NCI-H748 treated with DMSO at 0.1 percent for 48 hours (cell line): ENCODE measurements at regions not wholly inside any gene's neighbourhood (a gene's known extent, or its start where the extent isn't known, plus 50 kb on each side); places are given as distances from the start of the nearest gene placed in this dataset.
"Not testable (repeated sequence)": the region's sequence is repeated elsewhere in the genome, so short reads cannot be mapped to it uniquely, and the experiment has no call there.

Experiments used
- DNase-seq: peaks from one replicate; lab custom pipeline; 2025; lab: John Stamatoyannopoulos, UW

- no peak for DNase-seq
Measured at GRCh38 chr6:84581494-84582259, 182.7 kb downstream of the TBX18 start.

- DNase-seq = no peak
Measured at GRCh38 chr6:84579404-84579803, 185.0 kb downstream of the TBX18 start.

DNA sequence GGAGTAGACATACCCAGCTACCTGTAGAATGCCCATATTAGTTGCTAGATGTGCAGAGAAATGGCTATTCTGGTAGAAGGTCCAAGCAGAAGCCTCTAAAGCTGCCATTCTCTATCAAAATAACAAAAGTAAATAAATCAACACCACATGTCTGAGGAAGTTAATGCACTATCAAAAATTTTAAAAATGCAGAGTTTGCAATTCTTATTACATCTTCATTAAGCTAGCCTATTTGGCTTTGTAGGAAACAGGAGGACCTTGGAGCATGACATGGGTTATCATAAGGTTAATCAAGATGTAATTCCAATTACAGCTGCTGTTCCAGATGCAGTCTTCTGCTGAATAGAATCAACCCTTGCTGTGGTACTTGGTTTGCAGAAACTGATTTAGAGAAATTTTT is 188.4 kb downstream of the TBX18 start:
- no peak for DNase-seq

- peak; percentile 57 for DNase-seq
Measured at GRCh38 chr6:84575264-84575663, 189.1 kb downstream of the TBX18 start.

DNA sequence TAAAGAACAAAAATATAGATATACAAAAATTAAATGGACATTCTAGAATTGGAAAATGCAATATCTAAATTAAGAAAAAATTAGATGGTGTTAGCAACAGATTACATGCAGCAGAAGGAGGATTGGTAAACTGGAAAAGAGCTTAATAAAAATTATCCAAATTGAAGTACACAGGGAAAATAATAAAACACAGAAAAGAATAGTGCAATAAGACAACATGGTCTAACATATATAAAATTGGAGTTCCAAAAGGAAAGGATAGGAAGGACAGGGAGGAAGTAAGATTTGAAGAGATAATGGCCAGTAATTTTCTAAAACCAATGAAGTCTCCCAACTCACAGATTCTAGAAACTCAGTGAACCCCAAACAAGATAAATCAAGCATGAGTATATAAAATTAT is 194.5 kb downstream of the TBX18 start:
- DNase-seq = no peak

- no peak for DNase-seq
Measured at GRCh38 chr6:84568971-84569370, 195.4 kb downstream of the TBX18 start.

- not testable (repeated sequence) for DNase-seq
Measured at GRCh38 chr6:84565718-84566117, 198.7 kb downstream of the TBX18 start.

- DNase-seq = no peak
Measured at GRCh38 chr6:84560436-84561390, 203.7 kb downstream of the TBX18 start.

DNA sequence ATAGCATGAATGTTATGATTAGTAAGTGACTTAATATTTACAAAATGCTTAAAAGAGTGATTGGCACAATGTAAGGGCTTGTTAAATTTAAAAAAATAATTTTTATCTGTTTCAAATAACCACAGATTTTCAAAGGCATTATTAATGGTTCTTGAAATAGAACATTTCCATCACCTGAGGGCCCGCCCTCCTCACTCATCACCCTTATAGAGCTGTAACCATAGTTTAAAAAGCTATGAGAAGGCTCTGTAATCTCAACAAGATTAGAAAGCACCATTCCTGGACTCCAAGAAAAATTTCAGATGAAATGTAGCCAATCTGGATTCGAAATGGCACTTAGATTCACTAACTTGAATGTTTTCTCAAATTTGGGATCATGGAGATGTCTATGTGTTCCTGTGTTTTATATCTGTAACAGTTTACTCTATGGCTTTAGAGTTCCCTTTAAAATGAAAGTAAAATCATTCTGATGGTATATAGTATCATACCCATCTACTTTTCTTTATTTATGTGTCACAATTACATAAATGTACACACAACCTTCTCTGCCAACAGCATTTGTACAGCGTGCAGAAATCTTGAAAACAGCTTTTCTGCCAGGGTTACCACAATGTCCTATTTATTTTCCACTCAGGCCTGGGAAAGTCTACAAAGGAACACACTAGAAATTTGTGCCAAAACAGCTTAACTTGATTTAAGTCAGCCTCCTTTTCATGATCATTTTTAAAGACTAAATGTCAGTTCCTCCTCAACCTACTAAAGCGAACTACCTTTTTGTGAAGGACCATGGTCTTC is 207.7 kb downstream of the TBX18 start:
- no peak for DNase-seq

DNA sequence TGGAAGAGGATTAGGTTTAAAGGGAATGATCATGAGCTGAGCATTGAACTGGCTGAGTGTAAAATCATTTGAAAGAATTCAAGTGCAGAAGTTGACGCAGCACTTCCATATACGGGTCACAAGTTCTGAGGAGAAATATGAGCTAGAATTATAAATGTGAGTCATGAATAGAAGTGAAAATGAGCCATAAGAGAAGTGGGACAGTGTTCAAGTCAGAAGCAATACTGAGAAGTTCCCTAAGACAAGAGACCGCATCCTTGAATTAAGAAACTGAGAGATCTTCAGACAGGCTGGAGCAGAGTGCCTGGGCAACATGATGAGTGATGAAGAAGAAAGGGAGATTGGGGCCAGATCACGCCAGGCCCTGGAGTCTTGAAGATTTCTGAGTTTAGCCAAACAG is 209.7 kb downstream of the TBX18 start:
- no peak for DNase-seq

DNA sequence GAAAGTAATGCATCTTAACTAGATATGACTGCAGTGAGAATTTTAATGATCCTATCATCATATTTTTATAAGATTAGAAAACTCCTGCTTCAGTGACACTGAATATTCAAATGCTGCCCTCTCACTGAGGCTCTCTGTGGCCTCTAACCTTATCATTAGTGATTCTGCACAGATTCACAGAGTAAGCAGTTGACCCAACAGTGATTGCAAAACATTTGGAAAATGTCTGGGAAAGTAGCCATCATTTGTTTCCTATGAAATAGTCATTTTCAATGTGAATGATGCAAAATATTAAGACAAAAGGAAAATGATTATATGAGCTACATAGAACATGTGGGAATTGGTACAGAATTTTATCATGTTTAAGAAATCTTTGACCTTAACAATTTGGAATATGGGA is 210.3 kb downstream of the TBX18 start:
- no peak for DNase-seq

DNA sequence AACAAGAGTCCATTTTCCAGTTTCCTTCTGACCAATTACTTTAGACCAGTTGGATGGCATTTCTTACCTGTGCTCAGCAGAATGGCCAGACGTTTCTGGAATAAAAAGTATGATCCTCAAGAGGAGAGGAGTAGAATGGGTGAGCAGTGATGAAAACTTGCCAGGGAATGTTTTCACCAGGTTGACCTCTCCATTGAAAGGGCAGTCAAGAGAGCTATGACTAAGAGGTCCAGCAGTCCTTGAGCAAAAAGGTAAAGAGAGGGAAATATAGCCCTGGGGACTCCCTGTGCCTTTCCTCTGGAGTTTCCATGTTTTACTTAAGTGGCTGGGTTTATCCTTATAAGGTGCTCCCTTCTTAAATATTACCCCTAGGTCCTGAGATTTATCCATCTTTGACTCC is 210.9 kb downstream of the TBX18 start:
- DNase-seq = no peak

DNA sequence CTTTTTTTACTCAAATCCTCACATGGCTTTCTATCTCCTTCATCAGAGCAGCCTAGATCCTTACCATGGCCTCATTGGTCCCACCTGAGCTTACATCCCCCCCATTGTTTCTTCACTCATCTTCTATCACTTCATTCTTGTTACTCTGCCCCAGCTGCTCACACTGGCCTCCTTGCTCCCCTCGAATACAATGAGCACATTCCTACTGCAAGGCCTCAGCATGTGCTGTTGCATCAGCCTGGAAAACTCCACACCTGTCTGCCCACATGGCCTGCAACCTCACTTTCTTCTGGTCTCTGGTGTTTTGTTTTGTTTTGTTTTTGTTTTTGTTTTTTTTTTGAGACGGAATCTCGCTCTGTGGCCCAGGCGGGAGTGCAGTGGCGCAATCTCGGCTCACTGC is 212.6 kb downstream of the TBX18 start:
- DNase-seq = no peak

- DNase-seq = no peak
Measured at GRCh38 chr6:84549917-84550316, 214.5 kb downstream of the TBX18 start.

GRCh38 chr6:84547341-84547801 is 217.0 kb downstream of the TBX18 start:
- DNase-seq = no peak

DNA sequence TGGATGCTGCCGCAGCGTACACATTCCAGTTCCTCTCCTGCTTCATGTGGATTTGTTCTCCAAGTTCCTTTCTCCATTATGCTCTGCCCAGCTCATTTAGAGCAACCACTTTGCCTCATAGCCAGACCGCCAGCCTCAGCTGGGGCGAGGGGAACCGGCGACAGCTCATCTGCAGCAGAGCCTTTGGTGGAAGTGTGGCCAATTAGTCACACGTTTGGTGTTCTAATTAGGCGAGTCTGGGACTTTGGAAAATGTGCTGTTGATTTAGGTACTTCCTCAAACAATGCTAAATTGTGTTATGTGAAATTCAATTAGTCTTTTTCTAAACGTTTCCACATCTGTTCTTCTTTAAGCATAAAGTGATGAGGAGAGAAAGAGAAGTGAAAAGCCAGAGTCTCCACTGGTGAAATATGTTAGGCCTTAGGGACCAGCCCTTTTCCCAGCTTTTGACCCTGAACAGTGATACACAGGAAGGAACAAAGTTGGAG is 217.9 kb downstream of the TBX18 start:
- no peak for DNase-seq

GRCh38 chr6:84539122-84539856 is 225.1 kb downstream of the TBX18 start:
- no peak for DNase-seq

- no peak for DNase-seq
Measured at GRCh38 chr6:84536885-84537638, 227.3 kb downstream of the TBX18 start.

GRCh38 chr6:84528201-84528600 is 236.2 kb downstream of the TBX18 start:
- no peak for DNase-seq

DNA sequence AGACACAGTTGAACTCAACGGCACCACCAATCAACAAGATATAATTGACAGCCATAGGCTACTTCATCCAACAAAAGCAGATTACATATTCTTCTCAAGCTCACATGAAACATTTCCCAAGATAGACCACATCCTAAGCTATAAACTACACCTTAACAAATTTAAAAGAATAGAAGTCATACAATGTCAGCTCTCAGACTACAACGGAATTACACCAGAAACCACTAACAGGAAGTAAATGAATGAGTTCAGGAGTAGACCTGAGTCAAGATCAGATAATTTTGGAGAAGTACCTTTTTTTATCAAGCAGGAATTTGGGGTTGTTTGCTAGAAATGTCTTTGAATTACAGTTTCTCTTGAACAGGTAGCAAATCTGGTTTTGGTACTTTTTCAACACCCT is 237.8 kb downstream of the TBX18 start:
- DNase-seq = no peak

DNA sequence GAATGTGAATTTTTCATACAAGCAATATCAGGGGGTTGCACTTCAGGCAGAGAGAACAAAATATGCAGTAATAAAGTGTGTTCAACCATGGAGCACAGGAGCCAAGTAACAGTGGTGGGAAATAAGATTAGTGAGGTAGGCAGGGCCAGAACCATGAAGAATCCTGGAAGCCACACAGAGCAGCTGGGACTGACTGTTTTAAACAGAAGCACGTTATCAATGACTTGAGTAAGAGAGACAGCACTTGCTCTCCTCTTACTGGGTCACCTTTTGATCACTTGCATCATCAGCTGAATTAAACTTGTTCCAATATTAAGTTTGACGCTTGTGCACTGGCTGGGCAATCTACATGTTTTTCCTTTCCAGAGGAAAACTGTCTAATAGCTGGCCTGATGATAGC is 238.5 kb downstream of the TBX18 start:
- no peak for DNase-seq
